NB4 (cell line): ENCODE measurements at regions not wholly inside any gene's neighbourhood (a gene's known extent, or its start where the extent isn't known, plus 50 kb on each side); places are given as distances from the start of the nearest gene placed in this dataset.

Source experiments
- CTCF ChIP-seq: IDR thresholded peaks from one replicate; pipeline ENCODE4 v1.5.1; 2012; ENCODE audit warnings: low read depth, low read length
- MAX ChIP-seq: IDR thresholded peaks from 2 replicates; pipeline ENCODE4 v1.6.1; 2011; ENCODE audit warnings: low read depth, low read length
- POLR2A ChIP-seq: IDR thresholded peaks from 2 replicates; pipeline ENCODE4 v1.6.1; 2011; ENCODE audit warnings: mild to moderate bottlenecking; ENCODE audit not compliant: insufficient read length; ENCODE audit errors: extremely low read depth

GRCh38 chr5:98314292-98314691 is 459.2 kb upstream of the RGMB start:
- no peak for TF ChIP-seq CTCF
- no peak for TF ChIP-seq MAX
- no peak for TF ChIP-seq POLR2A
